Stimulated activated memory B cell treated with anti-CD40 and anti-IgM and Interleukin-4, amounts not matched to agents 10 μg/mL and 1 μg/mL and 100 μg/mL, for 72 hours (primary cell): ENCODE measurements at regions not wholly inside any gene's neighbourhood (a gene's known extent, or its start where the extent isn't known, plus 50 kb on each side); places are given as distances from the start of the nearest gene placed in this dataset.
A peak's percentile ranks its signal among the peaks of the same experiment; 100 is the strongest.

Source experiments
- ATAC-seq: fragments of 150-1000 bp; cut with Tn5 transposase; 2 replicates; pipeline ENCODE4 v1.10.0; 2021
- H3K27ac Mint-ChIP-seq: one replicate; pipeline ENCODE4 v1.8.0; 2022; ENCODE audit warnings: mild to moderate bottlenecking, mixed read lengths
- H3K27me3 Mint-ChIP-seq: one replicate; pipeline ENCODE4 v1.8.0; 2022; ENCODE audit warnings: mixed read lengths
- H3K36me3 Mint-ChIP-seq: one replicate; pipeline ENCODE4 v1.8.0; 2022; ENCODE audit warnings: mixed read lengths
- H3K4me1 Mint-ChIP-seq: one replicate; pipeline ENCODE4 v1.8.0; 2022; ENCODE audit warnings: mixed read lengths
- H3K4me3 Mint-ChIP-seq: one replicate; pipeline ENCODE4 v1.8.0; 2022; ENCODE audit warnings: mild to moderate bottlenecking, moderate library complexity, mixed read lengths
- H3K9me3 Mint-ChIP-seq: one replicate; pipeline ENCODE4 v1.8.0; 2022; ENCODE audit warnings: mixed read lengths

DNA sequence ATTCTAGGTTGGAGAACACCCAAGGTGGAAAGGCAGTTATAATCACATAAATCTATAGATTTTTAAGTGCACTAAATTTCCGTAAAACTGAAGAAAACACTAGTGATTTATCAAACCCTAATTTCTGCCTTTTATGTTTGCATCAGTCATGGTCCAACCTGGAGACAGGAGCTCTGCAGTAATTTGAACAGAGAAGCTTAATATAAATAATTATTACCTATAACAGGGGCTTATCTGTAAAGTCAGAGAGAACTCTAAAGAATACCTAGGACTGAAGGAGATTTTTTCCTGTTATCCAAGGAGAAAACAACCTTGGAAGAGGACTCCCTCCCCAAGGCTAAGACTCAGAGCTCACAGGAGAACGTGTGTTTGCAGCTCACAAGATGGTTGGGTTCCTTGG lies 95.1 kb downstream of the MPP7 start:
- no peaks in the 10 kb centered on the region for H3K4me1 Mint-ChIP-seq
- H3K27ac Mint-ChIP-seq = no peak overlapping the region
- peaks cover 33% of the 10 kb centered on the region for H3K36me3 Mint-ChIP-seq
- ATAC-seq = no peak
- no peaks in the 10 kb centered on the region for H3K9me3 Mint-ChIP-seq
- no peaks in the 10 kb centered on the region for H3K27me3 Mint-ChIP-seq
- H3K4me3 Mint-ChIP-seq = no peak overlapping the region

DNA sequence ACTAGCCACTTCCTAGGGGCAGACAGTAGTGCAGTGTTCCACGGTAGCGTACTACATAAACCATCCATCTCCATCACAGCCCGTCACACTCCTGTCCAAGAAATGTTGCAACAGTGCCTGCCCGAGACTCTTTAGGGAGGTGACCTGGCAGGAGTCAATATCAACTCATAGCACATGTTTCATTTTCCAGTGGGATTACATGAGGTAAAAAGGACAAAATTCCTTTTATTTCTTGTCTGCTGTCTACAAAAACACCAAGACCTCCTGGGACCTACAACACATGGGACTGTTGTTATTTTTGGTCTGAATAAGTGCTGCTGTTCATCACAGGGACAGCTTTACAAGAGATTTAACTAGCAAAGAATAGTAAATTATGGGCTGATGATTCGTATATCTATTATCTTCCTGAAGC lies 99.9 kb downstream of the MPP7 start:
- no peak overlapping the region for H3K27ac Mint-ChIP-seq
- peaks cover 9% of the 10 kb centered on the region for H3K36me3 Mint-ChIP-seq
- H3K27me3 Mint-ChIP-seq = no peaks in the 10 kb centered on the region
- H3K4me3 Mint-ChIP-seq = no peak overlapping the region
- no peak for ATAC-seq
- no peaks in the 10 kb centered on the region for H3K4me1 Mint-ChIP-seq
- no peaks in the 10 kb centered on the region for H3K9me3 Mint-ChIP-seq

- Mint-ChIP-seq H3K27ac (no peak overlapping the region), H3K36me3 (peaks cover 12% of the 10 kb centered on the region)
- no peak for ATAC-seq
These were observed 101.2 kb downstream of the MPP7 start for GRCh38 chr10:28201410-28202400.

GRCh38 chr10:28200775-28201174 lies 102.1 kb downstream of the MPP7 start:
- no peaks in the 10 kb centered on the region for H3K9me3 Mint-ChIP-seq
- H3K36me3 Mint-ChIP-seq = peaks cover 13% of the 10 kb centered on the region
- no peak overlapping the region for H3K4me3 Mint-ChIP-seq
- ATAC-seq = no peak
- no peaks in the 10 kb centered on the region for H3K27me3 Mint-ChIP-seq
- no peak overlapping the region for H3K27ac Mint-ChIP-seq
- no peaks in the 10 kb centered on the region for H3K4me1 Mint-ChIP-seq

More at GRCh38 chr10:28201410-28202400, 101.2 kb downstream of the MPP7 start:
- no peaks in the 10 kb centered on the region for H3K4me1 Mint-ChIP-seq
- no peak overlapping the region for H3K4me3 Mint-ChIP-seq
- no peaks in the 10 kb centered on the region for H3K27me3 Mint-ChIP-seq
- H3K9me3 Mint-ChIP-seq = no peaks in the 10 kb centered on the region

GRCh38 chr10:28199941-28200340 lies 102.9 kb downstream of the MPP7 start:
- Mint-ChIP-seq H3K4me3 (no peak overlapping the region), H3K9me3 (no peaks in the 10 kb centered on the region), H3K36me3 (peaks cover 12% of the 10 kb centered on the region), H3K27me3 (no peaks in the 10 kb centered on the region), H3K27ac (no peak overlapping the region), H3K4me1 (no peaks in the 10 kb centered on the region)
- no peak for ATAC-seq

- Mint-ChIP-seq H3K4me3 (no peak overlapping the region), H3K27me3 (no peaks in the 10 kb centered on the region), H3K9me3 (no peaks in the 10 kb centered on the region), H3K27ac (no peak overlapping the region), H3K36me3 (peaks cover 11% of the 10 kb centered on the region), H3K4me1 (peaks cover 6% of the 10 kb centered on the region)
- ATAC-seq = no peak
These were observed 112.7 kb downstream of the MPP7 start for GRCh38 chr10:28190196-28190595.

GRCh38 chr10:28188526-28188925 lies 114.3 kb downstream of the MPP7 start:
- ATAC-seq = no peak
- H3K27ac Mint-ChIP-seq = no peak overlapping the region
- no peaks in the 10 kb centered on the region for H3K9me3 Mint-ChIP-seq
- H3K36me3 Mint-ChIP-seq = peaks cover 11% of the 10 kb centered on the region
- H3K4me1 Mint-ChIP-seq = peaks cover 6% of the 10 kb centered on the region
- no peaks in the 10 kb centered on the region for H3K27me3 Mint-ChIP-seq
- no peak overlapping the region for H3K4me3 Mint-ChIP-seq

DNA sequence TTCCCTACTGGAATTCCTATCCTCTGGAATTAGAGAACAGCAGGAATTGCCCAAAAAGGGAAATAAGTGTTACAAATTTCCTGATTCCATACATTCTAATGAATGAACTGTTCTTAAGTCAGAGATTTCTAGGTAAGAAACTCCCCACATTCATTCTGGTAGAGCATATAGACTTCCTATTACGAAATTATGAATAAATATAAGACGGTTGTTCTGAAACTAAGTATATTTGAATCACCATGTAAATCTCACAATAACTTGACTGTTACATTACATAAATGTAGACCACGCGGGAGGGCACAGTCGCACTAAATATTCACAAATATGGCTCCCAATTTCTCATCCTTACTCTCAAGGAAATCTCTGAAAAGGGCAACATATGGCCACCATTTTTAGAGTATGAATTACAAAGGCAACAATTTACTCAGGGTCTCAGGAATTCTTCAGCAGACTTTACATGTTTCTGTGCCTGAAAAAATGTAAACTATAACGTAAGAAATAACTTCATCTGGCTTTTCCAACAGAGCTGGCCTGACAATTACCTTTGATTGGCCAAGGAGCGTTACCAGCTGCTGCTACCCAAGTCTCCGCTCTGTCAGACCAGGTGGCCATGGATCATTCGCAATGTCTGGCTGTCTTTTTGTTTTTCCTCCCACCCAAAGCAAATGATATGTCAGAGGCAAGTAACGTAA lies 115.8 kb downstream of the MPP7 start:
- no peak overlapping the region for H3K27ac Mint-ChIP-seq
- H3K27me3 Mint-ChIP-seq = no peaks in the 10 kb centered on the region
- peaks cover 6% of the 10 kb centered on the region for H3K4me1 Mint-ChIP-seq
- H3K9me3 Mint-ChIP-seq = no peaks in the 10 kb centered on the region
- no peak for ATAC-seq
- H3K36me3 Mint-ChIP-seq = peaks cover 11% of the 10 kb centered on the region
- H3K4me3 Mint-ChIP-seq = no peak overlapping the region

GRCh38 chr10:28186461-28186860 lies 116.4 kb downstream of the MPP7 start:
- H3K4me3 Mint-ChIP-seq = no peak overlapping the region
- no peak for ATAC-seq
- H3K27me3 Mint-ChIP-seq = no peaks in the 10 kb centered on the region
- no peak overlapping the region for H3K27ac Mint-ChIP-seq
- peaks cover 11% of the 10 kb centered on the region for H3K36me3 Mint-ChIP-seq
- H3K4me1 Mint-ChIP-seq = peaks cover 6% of the 10 kb centered on the region
- H3K9me3 Mint-ChIP-seq = no peaks in the 10 kb centered on the region

- Mint-ChIP-seq H3K4me3 (no peak overlapping the region), H3K27ac (no peak overlapping the region), H3K27me3 (no peaks in the 10 kb centered on the region), H3K36me3 (peaks cover 3% of the 10 kb centered on the region), H3K9me3 (no peaks in the 10 kb centered on the region), H3K4me1 (peaks cover 6% of the 10 kb centered on the region)
- no peak for ATAC-seq
These were observed 118.1 kb downstream of the MPP7 start for GRCh38 chr10:28184810-28185209.

DNA sequence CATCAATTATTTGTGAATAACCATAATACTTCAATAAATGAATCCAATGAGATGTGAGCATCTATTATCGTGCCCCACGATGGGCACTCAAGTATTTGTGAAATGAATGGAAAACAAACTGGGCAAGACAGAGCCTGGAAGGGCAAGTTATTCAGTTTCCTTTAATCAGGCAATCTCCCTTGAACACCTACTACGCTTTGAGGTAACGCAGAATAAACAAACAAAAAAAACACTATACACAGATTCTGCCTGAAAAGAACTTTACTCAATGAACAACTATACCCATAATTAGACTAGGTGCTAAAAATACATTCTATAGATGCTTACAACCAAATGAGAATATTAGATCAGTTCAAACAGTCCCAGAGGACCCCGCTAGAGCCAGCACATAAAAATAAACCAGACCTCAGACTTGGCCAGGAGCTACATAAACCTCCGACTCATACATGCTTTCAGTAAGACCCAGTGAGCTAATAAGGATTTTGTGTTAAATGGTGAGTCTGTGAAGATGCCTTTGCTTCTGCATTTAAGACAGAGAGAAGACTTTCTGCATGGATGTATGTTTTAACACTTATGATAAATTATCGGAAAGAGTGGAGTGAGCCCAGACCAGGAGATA lies 121.3 kb downstream of the MPP7 start:
- no peaks in the 10 kb centered on the region for H3K36me3 Mint-ChIP-seq
- H3K27ac Mint-ChIP-seq = no peak overlapping the region
- H3K9me3 Mint-ChIP-seq = no peaks in the 10 kb centered on the region
- ATAC-seq = no peak
- no peaks in the 10 kb centered on the region for H3K27me3 Mint-ChIP-seq
- H3K4me1 Mint-ChIP-seq = peaks cover 23% of the 10 kb centered on the region
- no peak overlapping the region for H3K4me3 Mint-ChIP-seq

DNA sequence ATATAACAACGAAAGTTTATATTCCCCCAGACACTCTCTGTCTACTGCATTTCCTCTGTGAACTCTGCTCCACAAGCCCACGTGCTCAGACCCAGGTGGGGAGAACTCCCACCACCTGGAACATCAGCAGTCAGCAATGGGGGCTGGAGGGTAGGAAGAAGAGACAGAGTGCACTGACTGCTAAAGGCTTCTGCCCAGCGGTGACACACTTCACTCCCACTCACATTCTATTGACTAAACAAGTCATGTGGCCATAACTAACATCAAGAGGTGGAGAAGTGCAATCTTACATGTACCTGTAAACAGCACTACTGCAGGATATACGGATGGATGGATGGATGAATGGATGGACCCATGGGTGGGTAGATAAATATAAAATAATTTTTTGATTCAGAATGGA lies 122.2 kb downstream of the MPP7 start:
- Mint-ChIP-seq H3K9me3 (no peaks in the 10 kb centered on the region), H3K4me1 (peaks cover 21% of the 10 kb centered on the region)
- no peak for ATAC-seq

DNA sequence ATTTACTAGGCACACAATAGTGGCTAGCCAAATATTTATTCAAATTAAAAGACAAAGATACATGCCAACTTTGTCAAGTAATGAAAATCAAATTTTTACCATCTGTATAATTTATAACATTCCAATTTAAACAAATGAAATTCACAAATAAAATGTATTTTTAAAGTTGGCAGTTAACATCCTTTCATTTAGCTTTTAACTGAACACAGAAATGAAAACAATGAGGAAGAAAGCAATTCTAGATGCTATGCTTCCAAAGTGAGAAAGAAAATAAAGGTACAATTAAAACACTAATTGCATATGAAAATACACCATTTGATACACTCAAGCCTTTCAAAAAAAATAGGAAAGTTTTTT lies 123.1 kb downstream of the MPP7 start:
- Mint-ChIP-seq H3K27me3 (no peaks in the 10 kb centered on the region), H3K4me1 (peaks cover 16% of the 10 kb centered on the region), H3K9me3 (no peaks in the 10 kb centered on the region), H3K27ac (no peak overlapping the region), H3K4me3 (no peak overlapping the region), H3K36me3 (no peaks in the 10 kb centered on the region)
- ATAC-seq = no peak

More for the DNA sequence above, 122.2 kb downstream of the MPP7 start:
- Mint-ChIP-seq H3K4me3 (no peak overlapping the region), H3K27ac (no peak overlapping the region), H3K36me3 (no peaks in the 10 kb centered on the region), H3K27me3 (no peaks in the 10 kb centered on the region)

- H3K27ac Mint-ChIP-seq = peak overlapping the region; percentile 66
- H3K36me3 Mint-ChIP-seq = no peaks in the 10 kb centered on the region
- H3K4me3 Mint-ChIP-seq = no peak overlapping the region
- H3K27me3 Mint-ChIP-seq = no peaks in the 10 kb centered on the region
- H3K9me3 Mint-ChIP-seq = no peaks in the 10 kb centered on the region
- H3K4me1 Mint-ChIP-seq = peaks cover 16% of the 10 kb centered on the region
- ATAC-seq = no peak
These were observed 123.7 kb downstream of the MPP7 start for GRCh38 chr10:28179006-28179742.
